Fibroblast of upper back skin (primary cell): ENCODE measurements at regions not wholly inside any gene's neighbourhood (a gene's known extent, or its start where the extent isn't known, plus 50 kb on each side); places are given as distances from the start of the nearest gene placed in this dataset.
"Not testable (repeated sequence)": the region's sequence is repeated elsewhere in the genome, so short reads cannot be mapped to it uniquely, and the experiment has no call there.

Experiments used
- DNase-seq: peaks from one replicate; pipeline ENCODE4 v3.0.0-alpha.2; 2013

DNA sequence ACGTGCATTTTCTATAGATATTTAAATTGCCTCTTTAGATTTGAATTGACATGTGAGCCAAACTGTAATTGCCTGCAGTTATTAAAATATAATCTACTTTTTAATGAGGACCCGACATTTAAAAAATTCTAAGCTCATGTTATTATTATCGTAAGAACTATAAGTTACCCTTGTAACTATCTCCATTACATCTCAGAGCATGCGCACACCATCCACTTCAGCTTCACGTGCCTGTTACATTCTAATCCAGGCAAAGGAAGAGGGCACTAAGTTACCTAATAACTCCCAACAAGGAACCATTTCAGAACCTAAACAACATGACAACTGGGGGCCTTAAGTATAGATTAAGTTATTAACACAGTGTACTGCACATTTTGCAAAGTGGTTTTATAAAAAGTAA, 509.0 kb upstream of the DPP6 start:
- no peak for DNase-seq

DNA sequence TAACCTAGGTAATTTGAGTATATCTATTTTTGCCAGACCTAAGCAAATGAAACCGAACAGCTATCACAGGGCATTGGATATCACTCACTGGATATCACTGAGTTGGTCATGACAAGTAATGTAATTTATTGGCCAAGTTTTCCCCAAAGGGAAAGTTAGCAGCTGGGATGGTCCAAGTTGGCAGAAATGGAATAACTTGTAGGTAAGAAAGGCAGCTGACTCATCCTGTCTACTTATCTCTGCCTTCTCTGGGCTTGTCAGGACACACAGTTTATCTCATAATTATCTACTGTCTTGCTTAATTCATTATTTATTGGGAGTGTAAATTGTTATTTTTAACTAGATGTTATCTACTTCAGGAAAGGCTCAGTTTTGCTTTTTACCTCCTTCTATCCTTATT, 502.0 kb upstream of the DPP6 start:
- DNase-seq: no peak

DNA sequence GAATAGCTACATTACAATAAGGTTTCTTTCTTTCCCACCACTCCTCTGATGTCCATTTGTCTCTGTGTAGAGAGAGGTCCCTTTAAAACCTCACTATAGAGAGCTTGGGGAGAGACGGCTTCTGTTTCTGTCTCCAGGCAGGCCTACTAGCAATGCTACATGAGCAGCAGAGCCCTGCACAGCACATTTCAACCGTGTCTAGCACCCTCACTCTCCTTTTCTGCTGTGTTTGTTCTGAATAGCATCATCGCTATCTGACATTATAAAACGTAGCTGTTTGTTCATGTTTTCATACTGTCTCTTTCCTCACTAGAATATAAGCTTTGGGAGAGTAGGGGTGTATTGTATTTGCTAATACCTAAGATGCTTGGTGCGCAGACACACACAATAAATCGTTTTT, 487.8 kb upstream of the DPP6 start:
- no peak for DNase-seq

DNA sequence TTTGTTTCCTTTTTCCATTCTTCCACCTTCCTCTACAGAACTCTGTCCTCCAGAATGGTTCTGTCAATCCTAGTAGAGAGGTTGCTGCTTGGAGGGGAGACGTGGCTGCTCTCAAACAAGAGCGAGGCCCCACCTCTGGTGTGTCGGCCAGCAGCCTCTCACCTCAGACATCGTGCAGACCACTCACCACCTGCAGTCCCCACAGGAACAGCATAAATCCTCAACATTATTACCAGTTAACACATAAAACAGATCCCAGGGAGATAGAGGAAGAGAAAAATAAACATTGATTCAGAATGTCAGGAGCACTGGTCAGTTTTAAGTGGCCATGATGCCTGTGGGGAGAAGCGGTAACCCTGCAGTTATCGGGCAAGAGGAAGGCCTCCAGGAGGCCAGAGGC, 485.9 kb upstream of the DPP6 start:
- DNase-seq: no peak

DNA sequence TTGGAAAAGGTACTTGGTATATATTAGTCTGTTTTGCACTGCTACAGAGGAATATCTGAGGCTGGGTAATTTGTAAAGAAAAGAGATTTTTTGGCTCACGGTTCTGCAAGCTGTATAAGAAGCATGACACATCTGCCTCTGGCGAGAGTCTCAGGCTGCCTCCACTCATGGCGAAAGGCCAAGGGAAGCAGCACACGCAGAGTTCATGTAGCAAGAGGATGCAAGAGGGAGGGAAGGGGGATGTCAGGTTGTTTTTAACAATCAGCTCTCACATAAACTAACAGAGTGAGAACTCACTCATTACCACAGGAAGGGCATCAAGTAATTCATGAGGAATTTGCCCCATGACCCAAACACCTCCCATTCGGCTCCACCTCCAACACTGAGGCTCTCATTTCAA, 484.8 kb upstream of the DPP6 start:
- DNase-seq: no peak

DNA sequence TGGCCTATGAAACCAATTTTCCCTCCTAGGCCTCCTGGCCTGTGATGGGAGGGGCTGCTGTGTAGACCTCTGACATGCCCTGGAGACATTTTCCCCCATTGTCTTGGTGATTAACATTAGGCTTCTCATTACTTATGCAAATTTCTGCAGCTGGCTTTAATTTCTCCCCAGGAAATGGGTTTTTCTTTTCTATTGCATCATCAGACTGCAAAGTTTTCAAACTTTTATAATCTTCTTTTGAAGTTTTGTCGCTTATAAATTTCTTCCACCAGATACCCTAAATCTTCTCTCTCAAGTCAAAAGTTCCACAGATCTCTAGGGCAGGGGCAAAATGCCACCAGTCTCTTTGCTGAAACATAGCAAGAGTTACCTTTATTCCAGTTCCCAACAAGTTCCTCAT, 482.7 kb upstream of the DPP6 start:
- DNase-seq: not testable (repeated sequence)

DNA sequence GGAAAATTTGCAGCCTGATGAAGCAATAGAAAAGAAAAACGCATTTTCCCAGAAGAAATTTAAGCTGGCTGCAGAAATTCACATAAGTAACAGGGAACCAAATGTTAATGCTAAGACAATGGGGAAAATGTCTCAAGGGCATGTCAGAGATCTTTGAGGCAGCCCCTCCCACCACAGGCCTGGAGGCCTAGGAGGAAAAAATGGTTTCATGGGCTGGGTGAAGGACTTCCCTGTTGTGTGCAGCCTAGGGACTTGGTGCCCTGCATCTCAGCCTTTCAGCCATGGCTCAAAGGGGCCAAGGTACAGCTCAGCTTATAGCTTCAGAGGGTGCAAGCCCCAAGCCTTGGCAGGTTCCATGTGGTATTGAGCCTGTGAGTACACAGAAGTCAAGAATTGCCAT, 476.1 kb upstream of the DPP6 start:
- DNase-seq: no peak

DNA sequence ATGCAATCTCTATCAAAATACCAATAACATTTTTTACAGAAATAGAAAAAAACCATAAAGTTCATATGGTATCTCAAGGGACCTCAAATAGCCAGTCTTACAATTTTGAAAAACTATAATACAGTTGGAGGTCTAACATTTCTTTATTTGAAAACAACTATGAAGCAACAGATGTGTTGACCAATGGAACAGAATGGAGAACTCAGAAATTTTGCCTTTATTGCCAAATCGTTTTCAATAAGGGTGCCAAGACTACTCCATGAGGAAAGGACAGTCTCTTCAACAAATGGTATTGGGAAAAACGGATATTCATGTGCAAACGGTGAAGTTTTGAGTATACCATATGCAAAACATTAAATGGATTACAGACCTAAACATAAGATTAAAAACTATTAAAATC, 470.8 kb upstream of the DPP6 start:
- no peak for DNase-seq

DNA sequence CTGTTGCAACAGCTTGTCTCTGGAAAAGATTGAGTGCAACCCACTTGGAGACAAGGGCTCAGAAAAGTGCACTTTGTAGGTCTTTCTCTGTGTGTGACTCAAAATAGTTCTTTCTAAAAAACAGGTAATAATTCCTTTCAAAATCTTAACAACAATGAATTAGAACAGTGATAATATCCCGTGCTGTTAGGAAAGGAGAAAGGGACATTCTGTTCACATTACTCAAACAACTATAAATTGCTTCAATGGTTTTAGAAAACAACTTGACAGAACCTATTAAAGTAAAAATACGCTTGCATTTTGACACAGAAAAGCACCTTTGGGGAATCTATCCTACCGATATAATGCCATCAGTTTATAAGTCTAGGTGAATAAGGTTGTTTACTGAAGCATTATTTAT, 468.1 kb upstream of the DPP6 start:
- DNase-seq: no peak

DNA sequence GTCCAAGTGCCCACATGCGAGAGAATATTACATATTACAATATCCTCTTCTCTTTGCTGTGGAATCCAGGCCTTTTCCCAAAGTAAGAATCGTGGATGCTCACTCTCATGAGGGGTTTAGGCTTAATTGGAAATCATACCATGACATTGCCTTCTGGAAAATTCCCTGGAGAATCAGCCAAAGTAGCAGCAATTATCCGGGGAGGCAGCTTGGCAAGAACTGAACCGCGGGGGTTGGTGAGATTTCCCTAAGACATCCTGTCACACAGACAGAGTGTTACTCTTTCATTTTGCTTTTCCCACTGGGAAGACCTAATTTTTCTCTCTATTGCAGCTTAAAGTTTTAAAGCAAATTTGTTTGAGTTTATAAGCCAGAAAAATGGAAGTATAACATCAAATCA, 463.6 kb upstream of the DPP6 start:
- no peak for DNase-seq

DNA sequence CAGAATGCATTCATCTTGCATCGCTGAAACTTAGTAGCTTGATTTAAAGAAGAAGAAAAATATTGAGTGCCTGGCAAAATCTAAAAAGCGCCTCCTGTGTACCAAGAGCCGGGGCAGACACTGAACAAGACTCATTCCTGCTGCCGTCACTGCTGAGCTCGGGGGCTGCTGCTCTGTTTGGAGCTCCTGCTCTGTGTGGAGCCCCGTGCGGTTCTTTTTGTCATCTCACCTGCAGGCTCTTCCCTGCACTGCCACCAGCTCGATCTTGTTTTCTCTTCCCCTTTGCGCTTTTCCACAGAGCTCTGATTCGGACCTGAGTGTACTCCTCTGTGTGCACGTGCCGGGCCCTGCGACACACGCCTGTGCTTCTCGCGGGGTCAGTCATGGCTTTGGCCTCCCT, 462.1 kb upstream of the DPP6 start:
- DNase-seq: no peak

DNA sequence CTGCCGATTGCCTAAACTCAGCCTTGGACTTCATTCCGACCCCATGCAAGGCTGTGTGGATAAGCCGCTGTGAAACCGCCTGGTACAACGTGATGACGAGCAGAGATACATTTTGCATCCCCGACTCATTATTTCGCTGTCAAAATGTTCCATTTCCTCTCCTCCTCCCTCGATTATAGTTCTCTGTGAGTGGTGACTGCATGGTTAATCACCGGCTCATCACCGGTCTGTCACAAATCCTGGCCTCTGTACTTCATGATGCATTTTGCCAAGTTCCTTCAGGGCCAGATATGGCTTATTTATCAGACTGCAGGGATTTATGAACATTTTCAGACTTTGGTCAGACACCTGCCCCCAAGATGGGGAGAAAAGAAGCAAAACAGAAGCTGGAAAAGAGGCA, 461.6 kb upstream of the DPP6 start:
- DNase-seq: no peak

DNA sequence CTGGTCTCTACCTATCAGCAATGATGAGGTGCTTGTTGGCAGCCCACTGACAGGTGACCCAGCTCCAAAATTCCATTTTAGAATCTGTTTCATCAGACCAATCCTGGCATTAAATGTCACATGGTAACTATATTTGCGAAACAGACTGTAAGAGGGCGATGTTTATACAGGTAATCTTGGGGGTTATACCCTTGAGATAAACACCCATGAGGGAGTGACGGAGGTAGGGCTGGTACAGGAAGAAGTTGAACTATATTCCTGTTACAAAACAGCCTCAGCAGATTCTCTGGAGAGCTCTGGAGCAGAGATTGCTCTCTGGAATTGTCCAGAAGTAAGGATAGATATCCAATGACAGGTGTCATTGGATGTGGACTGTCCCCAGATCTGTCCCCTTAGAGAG, 444.8 kb upstream of the DPP6 start:
- DNase-seq: no peak

DNA sequence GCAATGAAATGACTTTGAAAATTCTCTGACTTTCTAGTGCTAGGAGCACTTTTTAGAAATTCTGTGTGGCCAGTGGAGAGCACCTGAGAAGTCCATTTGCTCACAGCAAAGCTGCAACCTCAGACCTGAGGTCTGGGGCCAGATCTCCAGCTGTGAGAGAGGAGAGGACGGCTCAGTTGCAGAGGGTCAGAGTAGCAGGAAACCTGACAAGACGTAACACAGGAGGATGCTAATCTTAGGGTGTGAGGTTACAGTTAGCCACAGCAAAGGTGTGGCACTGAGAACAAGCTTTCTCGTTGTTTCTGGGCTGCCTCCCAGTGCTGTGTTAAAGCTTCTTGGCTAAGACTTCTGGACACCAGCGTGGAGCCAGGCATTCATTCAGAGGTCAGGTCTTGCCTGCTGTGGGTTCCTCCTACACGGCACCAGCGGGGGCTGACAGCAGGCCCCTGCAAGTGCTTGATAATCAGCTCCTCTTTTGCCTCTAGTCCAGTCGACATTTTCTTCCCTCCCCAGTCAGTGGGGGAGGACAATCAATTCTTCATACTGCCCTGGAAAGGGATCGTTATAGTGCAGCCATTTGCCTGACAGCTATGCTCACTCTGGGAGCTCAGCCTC, 435.4 kb upstream of the DPP6 start:
- DNase-seq: no peak

DNA sequence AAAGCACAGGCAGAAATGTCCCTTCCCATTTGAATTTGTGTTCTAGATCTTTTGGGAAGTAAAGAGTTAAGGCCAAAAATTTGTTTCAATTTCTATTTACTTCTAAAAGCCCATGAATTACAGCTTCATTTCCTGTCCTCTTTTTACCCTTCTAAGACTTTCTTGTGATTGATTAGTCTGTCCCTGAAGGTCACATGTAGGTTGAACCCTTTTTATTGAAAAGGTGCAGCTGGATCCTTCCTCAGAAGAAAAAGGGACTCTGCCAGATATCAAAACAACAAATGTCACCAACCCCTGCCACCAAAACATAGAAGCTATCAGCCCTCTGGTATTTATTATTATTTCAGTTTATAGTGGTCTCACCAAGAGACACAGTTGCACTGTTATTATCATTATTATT, 424.9 kb upstream of the DPP6 start:
- no peak for DNase-seq

DNA sequence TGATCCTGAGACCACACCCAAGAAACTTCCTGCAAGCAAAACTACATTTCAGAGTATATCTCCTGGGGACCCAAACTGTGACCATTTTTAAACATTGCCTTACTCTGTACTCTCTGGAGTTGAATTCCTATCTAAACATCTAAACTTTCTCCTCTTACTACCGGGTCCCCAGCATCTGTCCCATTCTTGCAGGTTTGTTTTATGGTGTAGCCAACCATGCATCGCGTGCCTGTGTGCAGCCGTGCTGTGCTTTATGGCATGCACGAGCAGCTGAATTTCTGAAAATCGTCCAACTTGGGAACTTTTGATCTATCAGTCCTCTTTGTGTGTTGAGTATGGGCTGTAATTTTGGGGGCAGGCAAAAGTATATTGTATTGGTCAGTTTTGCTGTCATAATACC, 423.8 kb upstream of the DPP6 start:
- DNase-seq: no peak

DNA sequence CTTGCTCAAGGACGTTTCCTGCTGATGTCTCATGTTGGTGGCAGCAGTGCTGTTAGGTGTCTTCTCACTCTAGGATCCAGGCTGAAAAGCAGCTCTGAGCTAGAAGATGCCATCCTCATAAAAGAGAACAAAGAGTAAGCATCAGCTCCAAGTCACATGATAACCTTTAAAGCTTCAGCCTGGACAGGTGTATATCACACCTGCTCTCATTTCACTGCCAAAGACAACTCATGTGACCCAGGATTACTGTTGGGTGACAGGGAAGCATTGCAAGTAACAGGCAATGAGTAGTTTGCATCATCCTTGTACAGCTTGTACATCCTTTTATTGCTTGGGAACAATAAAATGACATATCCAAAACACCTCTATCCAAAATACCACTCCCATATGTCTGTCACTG, 423.4 kb upstream of the DPP6 start:
- DNase-seq: no peak

DNA sequence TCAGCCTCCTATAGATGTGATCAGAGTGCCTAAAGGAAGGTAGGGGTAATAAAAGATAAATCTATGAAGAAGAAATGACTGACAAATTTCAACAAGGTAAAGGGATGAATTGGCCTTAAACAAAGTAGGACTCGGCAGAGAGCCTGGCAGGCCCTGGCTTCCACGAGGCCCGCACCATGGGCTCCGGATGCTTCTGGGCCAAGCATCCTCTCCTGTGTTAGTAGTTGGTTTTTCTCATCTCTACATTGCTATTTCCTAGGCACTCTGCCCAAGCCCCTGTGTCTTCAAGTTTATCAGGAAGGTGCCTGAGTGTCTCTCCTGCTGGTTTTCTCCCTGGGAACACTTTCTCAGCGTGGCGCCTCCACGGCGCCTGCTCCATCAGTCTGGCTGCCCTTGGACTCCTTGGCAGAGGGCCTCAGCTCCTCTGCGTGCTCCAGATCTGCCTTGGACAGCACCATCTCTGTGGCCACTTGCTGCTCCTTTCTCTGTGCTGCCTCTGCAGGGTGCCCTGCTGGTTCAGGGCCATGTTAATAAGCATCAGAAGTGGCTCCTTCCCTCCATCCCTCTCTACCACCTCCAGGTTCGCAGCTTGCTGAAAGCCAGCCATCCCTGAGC, 413.3 kb upstream of the DPP6 start:
- DNase-seq: no peak

DNA sequence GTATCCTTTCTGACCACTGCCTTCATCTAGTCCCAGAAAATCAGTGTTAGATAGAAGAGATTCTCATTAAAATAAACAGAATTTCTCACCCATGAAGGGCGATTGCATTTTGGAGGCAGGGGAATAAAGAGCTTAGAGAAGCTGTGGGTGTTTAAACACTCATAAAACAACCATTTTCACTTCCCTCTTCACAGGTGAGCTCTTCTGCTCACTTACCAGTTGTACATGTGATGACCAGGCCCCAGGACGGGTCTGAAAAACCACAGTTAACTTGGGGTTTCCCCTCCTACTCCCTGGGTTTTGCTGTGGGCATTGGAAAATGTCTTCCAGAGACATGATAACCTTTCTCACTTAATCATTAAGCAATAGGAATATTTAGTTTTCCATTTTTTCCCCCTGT, 411.6 kb upstream of the DPP6 start:
- no peak for DNase-seq

DNA sequence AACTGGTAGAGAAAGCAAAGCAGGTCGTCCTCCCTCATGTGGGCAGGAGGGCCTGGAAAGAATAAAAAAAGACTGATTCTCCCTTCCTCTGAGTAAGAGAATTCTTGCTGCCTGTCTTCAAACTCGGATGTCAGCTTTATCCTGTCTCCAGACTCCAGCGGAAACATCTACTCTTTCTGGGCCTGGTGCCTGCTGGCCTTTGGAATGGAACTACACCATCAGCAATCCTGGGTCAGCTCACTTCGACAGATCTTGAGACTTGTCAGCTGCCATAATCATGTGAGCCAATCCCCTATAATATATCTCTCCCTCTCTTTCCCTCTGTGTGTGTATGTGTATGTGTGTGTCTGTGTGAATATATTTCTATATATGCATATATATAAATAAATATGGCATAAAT, 411.0 kb upstream of the DPP6 start:
- DNase-seq: no peak

DNA sequence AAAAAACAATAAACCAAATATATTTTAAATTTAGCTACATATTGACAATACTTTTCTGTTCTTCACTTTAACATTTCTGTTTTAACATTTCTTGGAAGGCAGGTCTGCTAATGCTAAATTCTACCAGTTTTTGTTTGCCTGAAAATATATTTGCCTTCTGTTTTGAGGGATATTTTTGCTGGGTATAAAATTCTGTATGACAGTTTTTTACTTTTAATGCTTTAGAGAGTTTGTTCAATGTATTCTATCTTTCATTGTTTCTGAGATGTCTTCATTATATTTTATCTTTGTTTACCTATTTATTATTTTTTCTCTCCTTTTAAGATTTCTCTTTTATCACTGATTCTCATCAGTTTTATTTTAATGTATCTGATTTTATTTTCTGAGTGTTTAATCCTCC, 409.2 kb upstream of the DPP6 start:
- no peak for DNase-seq

DNA sequence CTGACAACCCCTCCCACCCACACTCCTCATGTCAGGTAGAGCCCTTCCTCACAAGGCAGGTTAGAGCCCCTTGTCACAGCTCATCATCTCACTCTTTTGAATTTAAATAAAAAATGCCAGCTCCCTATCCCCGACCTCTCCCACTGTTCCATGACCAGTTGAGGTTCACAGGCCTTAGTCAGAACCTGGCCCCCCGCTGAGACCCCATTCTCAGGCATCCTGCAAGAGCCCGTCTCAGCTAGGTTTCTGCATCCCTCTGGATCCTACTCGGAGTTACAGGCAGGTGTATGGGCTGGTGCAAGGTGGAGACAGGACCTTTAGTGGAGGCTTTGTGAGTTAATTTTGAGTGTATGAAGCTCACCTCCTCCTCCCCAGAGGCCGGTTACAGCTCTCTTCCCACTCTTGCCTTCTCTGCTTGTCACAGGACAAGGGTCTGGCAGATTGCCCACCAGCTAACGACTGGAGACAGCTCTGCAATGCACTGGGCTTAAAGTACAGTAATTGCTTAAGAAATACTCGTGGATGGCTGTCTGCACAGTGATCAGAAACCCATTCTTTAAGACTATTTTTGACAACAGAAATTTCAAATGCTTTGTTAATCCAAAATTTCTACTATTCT, 394.9 kb upstream of the DPP6 start:
- DNase-seq: no peak

DNA sequence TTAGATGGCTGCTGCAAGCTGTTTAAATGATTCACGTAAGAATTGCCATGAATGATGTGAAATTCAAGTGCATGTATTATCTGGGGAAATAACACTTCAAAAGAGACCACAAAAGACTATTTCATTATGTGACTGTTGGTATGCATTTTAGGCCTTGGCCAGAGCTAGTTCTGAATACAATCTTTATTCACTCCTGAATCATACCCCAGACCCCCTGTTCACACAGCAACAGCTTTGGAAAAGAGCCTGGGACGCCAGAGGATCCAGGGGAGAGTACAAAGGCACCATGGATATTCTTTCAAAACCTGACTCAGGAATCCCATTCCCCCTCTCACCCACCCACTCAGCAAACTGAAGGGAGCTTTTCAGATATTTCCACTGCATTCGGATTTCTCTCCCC, 377.1 kb upstream of the DPP6 start:
- DNase-seq: no peak

DNA sequence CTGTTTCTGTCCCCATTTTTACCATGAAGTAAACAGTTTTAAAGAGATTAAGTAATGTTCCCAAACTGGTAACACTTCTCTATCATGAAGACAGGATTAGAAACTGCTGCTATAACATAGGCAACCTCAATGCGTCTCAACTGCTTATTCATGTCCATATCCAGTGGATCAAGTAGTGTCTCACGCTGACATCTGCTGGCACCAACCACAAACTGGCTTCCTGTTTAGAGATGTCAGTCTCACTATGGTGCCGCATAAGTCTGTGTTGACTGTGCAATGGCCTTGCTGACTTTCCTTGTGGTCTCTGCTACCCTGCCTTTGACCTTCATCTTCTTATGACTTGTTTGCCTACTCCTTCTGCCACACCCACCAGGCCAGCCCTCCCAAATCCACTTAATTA, 369.6 kb upstream of the DPP6 start:
- no peak for DNase-seq

DNA sequence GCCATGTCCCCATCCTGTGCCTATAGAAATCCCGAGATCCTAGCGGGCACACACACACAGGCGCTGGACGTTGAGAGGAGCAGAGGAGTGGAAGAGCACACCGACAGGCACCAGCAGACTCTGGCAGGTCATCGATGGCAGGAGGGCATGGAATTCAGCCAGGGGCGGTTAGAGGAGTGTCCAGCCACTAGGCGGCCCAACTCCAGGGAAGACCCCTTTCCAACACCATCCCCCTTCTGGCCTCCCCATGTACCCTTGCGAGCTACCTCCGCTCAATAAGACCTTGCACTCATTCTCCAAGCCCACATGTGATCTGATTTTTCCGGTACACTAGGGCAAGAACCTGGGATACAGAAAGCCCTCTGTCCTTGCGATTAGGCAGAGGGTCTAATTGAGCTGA, 356.0 kb upstream of the DPP6 start:
- DNase-seq: no peak
